SU-DHL-6 (cell line): ENCODE measurements at regions not wholly inside any gene's neighbourhood (a gene's known extent, or its start where the extent isn't known, plus 50 kb on each side); places are given as distances from the start of the nearest gene placed in this dataset.

Experiments
- EZH2phosphoT487 ChIP-seq: fragments of 200-600 bp; sonication (generic), shearing (Covaris generic); conservative IDR thresholded peaks from 2 replicates; pipeline ENCODE4 v1.6.1; 2018; ENCODE audit warnings: mild to moderate bottlenecking, antibody characterized with exemption, low read length, moderate library complexity, mixed read lengths
- TF ChIP-seq, protein P1 (sequence below): fragments of 200-600 bp; sonication (generic); IDR thresholded peaks from one replicate; pipeline ENCODE4 v1.5.1; 2017; ENCODE audit warnings: antibody characterized with exemption, mild to moderate bottlenecking, low read length, moderate library complexity; ENCODE audit not compliant: insufficient read depth, poor library complexity, severe bottlenecking

- TF ChIP-seq, protein P1, sequence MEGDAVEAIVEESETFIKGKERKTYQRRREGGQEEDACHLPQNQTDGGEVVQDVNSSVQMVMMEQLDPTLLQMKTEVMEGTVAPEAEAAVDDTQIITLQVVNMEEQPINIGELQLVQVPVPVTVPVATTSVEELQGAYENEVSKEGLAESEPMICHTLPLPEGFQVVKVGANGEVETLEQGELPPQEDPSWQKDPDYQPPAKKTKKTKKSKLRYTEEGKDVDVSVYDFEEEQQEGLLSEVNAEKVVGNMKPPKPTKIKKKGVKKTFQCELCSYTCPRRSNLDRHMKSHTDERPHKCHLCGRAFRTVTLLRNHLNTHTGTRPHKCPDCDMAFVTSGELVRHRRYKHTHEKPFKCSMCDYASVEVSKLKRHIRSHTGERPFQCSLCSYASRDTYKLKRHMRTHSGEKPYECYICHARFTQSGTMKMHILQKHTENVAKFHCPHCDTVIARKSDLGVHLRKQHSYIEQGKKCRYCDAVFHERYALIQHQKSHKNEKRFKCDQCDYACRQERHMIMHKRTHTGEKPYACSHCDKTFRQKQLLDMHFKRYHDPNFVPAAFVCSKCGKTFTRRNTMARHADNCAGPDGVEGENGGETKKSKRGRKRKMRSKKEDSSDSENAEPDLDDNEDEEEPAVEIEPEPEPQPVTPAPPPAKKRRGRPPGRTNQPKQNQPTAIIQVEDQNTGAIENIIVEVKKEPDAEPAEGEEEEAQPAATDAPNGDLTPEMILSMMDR: no peak
- TF ChIP-seq EZH2phosphoT487: no peak
These were observed 93.7 kb upstream of the DHRSX start for GRCh38 chrX:2594491-2594890.
